Caco-2 (cell line): ENCODE measurements at regions not wholly inside any gene's neighbourhood (a gene's known extent, or its start where the extent isn't known, plus 50 kb on each side); places are given as distances from the start of the nearest gene placed in this dataset.
"Not testable (repeated sequence)": the region's sequence is repeated elsewhere in the genome, so short reads cannot be mapped to it uniquely, and the experiment has no call there.

ENCODE experiments used
- BruUV-seq: library from RNA; stranded (reverse); fragments of 400-500 nt; replicated peaks from 2 replicates; lab custom pipeline; 2021; lab: Mats Ljungman, UMichigan
- CTCF ChIA-PET: fragments of 300-600 bp; sonication (Branson Sonifier 250); formaldehyde crosslinking; loops from one replicate; lab custom pipeline; 2022; ENCODE audit warnings: antibody characterized with exemption; lab: Charles Lee
- POLR2A ChIA-PET: fragments of 300-600 bp; sonication (Branson Sonifier 250); formaldehyde crosslinking; loops from one replicate; lab custom pipeline; 2022; ENCODE audit warnings: antibody characterized with exemption; lab: Charles Lee
- DNase-seq, 2 experiments: peaks; one replicate each; pipeline versions ENCODE4 v3.0.0 to v3.0.0-alpha.2; 2020 to 2022
- H3K27me3 ChIP-seq: replicated peaks from 2 replicates; pipeline ENCODE4 v1.6.0; 2011; ENCODE audit warnings: low read length; ENCODE audit not compliant: control insufficient read depth, insufficient read depth
- H3K36me3 ChIP-seq: 2 replicates; pipeline ENCODE4 v1.5.1; 2011; ENCODE audit warnings: low read length; ENCODE audit not compliant: control insufficient read depth, insufficient read depth
- H3K4me1 ChIP-seq: fragments of 250-450 bp; sonication (Bioruptor Pico); 2 replicates; pipeline ENCODE4 v1.5.1; 2020; ENCODE audit warnings: mild to moderate bottlenecking
- H3K4me3 ChIP-seq: 2 replicates; pipeline ENCODE4 v1.5.1; 2011; ENCODE audit warnings: low read depth, mild to moderate bottlenecking, control low read depth, low read length
- H3K9me3 ChIP-seq: fragments of 250-450 bp; sonication (Bioruptor Pico); 2 replicates; pipeline ENCODE4 v1.5.1; 2020; ENCODE audit warnings: mild to moderate bottlenecking, moderate library complexity
- H3K27ac Mint-ChIP-seq: one replicate; pipeline ENCODE4 v1.8.0; 2022; ENCODE audit warnings: mixed read lengths; ENCODE audit not compliant: unreplicated experiment
- H3K27me3 Mint-ChIP-seq: one replicate; pipeline ENCODE4 v1.8.0; 2022; ENCODE audit warnings: mixed read lengths; ENCODE audit not compliant: insufficient read depth, unreplicated experiment
- H3K36me3 Mint-ChIP-seq: one replicate; pipeline ENCODE4 v1.8.0; 2022; ENCODE audit warnings: mild to moderate bottlenecking, mixed read lengths; ENCODE audit not compliant: insufficient read depth, unreplicated experiment
- H3K4me1 Mint-ChIP-seq: one replicate; pipeline ENCODE4 v1.8.0; 2022; ENCODE audit warnings: low read depth, mixed read lengths; ENCODE audit not compliant: unreplicated experiment
- H3K4me3 Mint-ChIP-seq: one replicate; pipeline ENCODE4 v1.8.0; 2022; ENCODE audit warnings: mild to moderate bottlenecking, moderate library complexity, mixed read lengths; ENCODE audit not compliant: unreplicated experiment
- H3K9me3 Mint-ChIP-seq: one replicate; pipeline ENCODE4 v1.8.0; 2022; ENCODE audit warnings: mixed read lengths; ENCODE audit not compliant: unreplicated experiment
- intact Hi-C: fragments of 100-400 bp; cut with micrococcal nuclease; formaldehyde crosslinking; loops from one replicate; pipeline ENCODE4 v1.10.0; 2022; ENCODE audit not compliant: unreplicated experiment
- TF ChIP-seq, protein P1 (sequence below), 2 experiments: fragments of 200-600 bp in 1 of 2; IDR thresholded peaks; 1 replicate in 1 of 2; 2 replicates in 1 of 2; pipeline versions ENCODE4 v1.5.1 to v1.8.0; 2011 to 2022; ENCODE audit warnings: antibody characterized with exemption in 1 of 2, control low read depth in 1 of 2, inconsistent platforms in 1 of 2, low read depth in 1 of 2, low read length in 1 of 2, mild to moderate bottlenecking in 1 of 2, moderate library complexity in 1 of 2; ENCODE audit not compliant: insufficient read depth in 1 of 2, severe bottlenecking in 1 of 2, unreplicated experiment in 1 of 2

DNA sequence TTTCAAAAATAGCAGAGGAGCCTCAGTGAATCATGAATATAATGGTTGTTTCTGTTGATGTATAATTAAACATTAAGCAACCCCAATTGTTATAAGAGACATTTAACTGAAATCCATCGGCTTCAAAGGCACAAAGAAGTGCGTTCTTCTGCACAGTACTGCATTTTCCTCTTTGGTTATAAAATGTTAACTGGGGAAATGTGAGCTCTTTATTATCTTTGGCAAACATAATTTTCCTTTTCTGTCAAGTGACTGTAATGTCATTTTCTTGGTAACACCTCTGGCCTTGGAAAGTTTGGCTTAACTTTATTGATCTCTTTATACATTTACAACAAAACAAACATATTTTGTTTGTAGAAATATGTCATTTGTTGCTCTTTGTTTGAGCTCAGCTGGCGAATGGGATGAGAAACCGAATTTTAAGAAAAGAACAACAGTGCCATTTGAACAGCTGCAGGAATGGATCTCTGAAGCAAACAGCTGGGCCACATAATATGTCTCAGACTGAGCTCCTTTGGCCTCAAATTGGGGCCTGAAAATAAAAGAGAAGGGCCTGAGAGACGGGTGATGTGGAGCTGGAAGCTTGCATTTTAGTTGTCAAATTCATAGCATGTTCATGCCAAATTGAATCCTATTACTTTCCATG, 427.0 kb upstream of the SPTLC3 start:
- Histone ChIP-seq H3K9me3 (no peaks in the 10 kb centered on the region), H3K36me3 (no peaks in the 10 kb centered on the region), H3K27me3 (no peaks in the 10 kb centered on the region), H3K4me3 (no peak overlapping the region), H3K4me1 (no peaks in the 10 kb centered on the region)
- ChIA-PET POLR2A (no interaction called here), CTCF (interaction anchor here (1.2 kb wide), 1 partner anchor 11 kb away, joined by 4 read pairs; no protein-coding TSS in a partner anchor)
- DNase-seq, result no peak
- Mint-ChIP-seq H3K36me3 (no peaks in the 10 kb centered on the region), H3K4me3 (no peak overlapping the region), H3K4me1 (no peaks in the 10 kb centered on the region), H3K9me3 (no peaks in the 10 kb centered on the region), H3K27ac (no peak overlapping the region), H3K27me3 (peaks cover 3% of the 10 kb centered on the region)
- TF ChIP-seq, protein P1, sequence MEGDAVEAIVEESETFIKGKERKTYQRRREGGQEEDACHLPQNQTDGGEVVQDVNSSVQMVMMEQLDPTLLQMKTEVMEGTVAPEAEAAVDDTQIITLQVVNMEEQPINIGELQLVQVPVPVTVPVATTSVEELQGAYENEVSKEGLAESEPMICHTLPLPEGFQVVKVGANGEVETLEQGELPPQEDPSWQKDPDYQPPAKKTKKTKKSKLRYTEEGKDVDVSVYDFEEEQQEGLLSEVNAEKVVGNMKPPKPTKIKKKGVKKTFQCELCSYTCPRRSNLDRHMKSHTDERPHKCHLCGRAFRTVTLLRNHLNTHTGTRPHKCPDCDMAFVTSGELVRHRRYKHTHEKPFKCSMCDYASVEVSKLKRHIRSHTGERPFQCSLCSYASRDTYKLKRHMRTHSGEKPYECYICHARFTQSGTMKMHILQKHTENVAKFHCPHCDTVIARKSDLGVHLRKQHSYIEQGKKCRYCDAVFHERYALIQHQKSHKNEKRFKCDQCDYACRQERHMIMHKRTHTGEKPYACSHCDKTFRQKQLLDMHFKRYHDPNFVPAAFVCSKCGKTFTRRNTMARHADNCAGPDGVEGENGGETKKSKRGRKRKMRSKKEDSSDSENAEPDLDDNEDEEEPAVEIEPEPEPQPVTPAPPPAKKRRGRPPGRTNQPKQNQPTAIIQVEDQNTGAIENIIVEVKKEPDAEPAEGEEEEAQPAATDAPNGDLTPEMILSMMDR (IDR thresholded peaks at IDR 0.05; ENCODE audit: insufficient read depth in 1 of 2, low read depth in 1 of 2, low read length in 1 of 2, severe bottlenecking in 1 of 2, unreplicated experiment in 1 of 2), result no peak
- intact Hi-C loops, result no loop called here
- BruUV-seq, result no TSS peak

DNA sequence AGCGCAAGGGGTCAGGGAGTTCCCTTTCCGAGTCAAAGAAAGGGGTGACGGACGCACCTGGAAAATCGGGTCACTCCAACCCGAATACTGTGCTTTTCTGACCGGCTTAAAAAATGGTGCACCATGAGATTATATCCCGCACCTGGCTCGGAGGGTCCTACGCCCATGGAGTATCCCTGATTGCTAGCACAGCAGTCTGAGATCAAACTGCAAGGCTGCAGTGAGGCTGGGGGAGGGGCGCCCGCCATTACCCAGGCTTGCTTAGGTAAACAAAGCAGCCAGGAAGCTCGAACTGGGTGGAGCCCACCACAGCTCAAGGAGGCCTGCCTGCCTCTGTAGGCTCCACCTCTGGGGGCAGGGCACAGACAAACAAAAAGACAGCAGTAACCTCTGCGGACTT, 426.1 kb upstream of the SPTLC3 start:
- H3K27me3 ChIP-seq, intact Hi-C loops, DNase-seq, H3K4me3 Mint-ChIP-seq, H3K27ac Mint-ChIP-seq, H3K36me3 ChIP-seq, BruUV-seq, POLR2A ChIA-PET, H3K27me3 Mint-ChIP-seq, H3K9me3 Mint-ChIP-seq, H3K36me3 Mint-ChIP-seq, H3K4me1 ChIP-seq, H3K4me1 Mint-ChIP-seq, H3K9me3 ChIP-seq, H3K4me3 ChIP-seq: not testable (repeated sequence)
- CTCF ChIA-PET, result interaction anchor here (1.2 kb wide), 1 partner anchor 12 kb away, joined by 4 read pairs; no protein-coding TSS in a partner anchor

DNA sequence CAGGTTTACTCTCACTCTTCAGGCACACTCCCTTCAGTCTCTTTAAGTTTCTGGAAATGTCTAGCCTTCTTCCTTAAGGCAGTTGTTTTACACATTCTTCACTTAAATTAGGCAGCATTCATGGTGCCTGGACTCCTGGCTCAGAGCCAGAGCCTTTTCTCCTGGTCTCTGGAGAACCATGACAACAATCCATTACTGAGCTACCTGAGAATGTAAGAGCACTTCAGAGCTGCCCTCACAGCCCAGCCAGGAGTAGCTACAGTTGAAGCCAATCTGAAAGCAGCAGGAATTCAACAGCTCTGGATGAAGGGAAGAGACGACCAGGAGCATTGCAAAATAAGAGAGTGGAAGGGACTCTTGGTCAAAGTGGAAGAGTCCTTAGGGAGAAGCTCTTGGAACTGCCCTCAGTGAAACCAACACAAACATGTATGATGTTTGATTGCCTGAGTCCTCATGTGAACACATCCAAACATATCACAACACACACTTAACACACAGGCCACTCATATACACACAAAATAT, 416.8 kb upstream of the SPTLC3 start:
- Mint-ChIP-seq H3K4me1 (no peaks in the 10 kb centered on the region), H3K27me3 (no peaks in the 10 kb centered on the region), H3K4me3 (no peak overlapping the region), H3K36me3 (no peaks in the 10 kb centered on the region), H3K27ac (no peak overlapping the region), H3K9me3 (no peaks in the 10 kb centered on the region)
- H3K9me3 ChIP-seq, result no peaks in the 10 kb centered on the region
- ChIA-PET POLR2A (no interaction called here), CTCF (no interaction called here)
- no peaks in the 10 kb centered on the region for H3K36me3 ChIP-seq
- no peak overlapping the region for H3K4me3 ChIP-seq
- no TSS peak for BruUV-seq
- DNase-seq, result no peak
- H3K4me1 ChIP-seq, result no peaks in the 10 kb centered on the region
- TF ChIP-seq, protein P1 (IDR thresholded peaks at IDR 0.05; ENCODE audit: insufficient read depth in 1 of 2, low read depth in 1 of 2, low read length in 1 of 2, severe bottlenecking in 1 of 2, unreplicated experiment in 1 of 2), result no peak
- no peaks in the 10 kb centered on the region for H3K27me3 ChIP-seq
- intact Hi-C loops, result no loop called here
